Esophagus squamous epithelium (tissue), 4 donors: ENCODE measurements at regions not wholly inside any gene's neighbourhood (a gene's known extent, or its start where the extent isn't known, plus 50 kb on each side); places are given as distances from the start of the nearest gene placed in this dataset.

Experiments
- CTCF ChIP-seq, 6 experiments: fragments of 450-650 bp in 4 of 6; fragments of 200-600 bp in 2 of 6; sonication (generic) in 2 of 6; IDR thresholded peaks; one replicate each; pipeline ENCODE4 v1.5.1; 2016 to 2019; ENCODE audit warnings: antibody characterized with exemption in 6 of 6, mild to moderate bottlenecking in 4 of 6, moderate library complexity in 4 of 6
- POLR2A ChIP-seq, 4 donors: fragments of 450-650 bp; IDR thresholded peaks; one replicate each; pipeline ENCODE4 v1.6.1; 2017; ENCODE audit warnings: antibody characterized with exemption in 4 of 4, mild to moderate bottlenecking in 4 of 4, moderate library complexity in 3 of 4

GRCh38 chr2:48812416-48812815 is 56.9 kb upstream of the LHCGR start:
- TF ChIP-seq POLR2A (IDR thresholded peaks at IDR 0.05) (no peak), CTCF (IDR thresholded peaks at IDR 0.05) (no peak)
